ENCODE measurements at regions not wholly inside any gene's neighbourhood (a gene's known extent, or its start where the extent isn't known, plus 50 kb on each side); places are given as distances from the start of the nearest gene placed in this dataset.

- TF ChIP-seq CTCF (conservative IDR thresholded peaks at IDR 0.05; ENCODE audit: low read length) (no peak), EZH2phosphoT487 (IDR thresholded peaks at IDR 0.05; ENCODE audit: borderline replicate concordance) (no peak)
These were observed 138.8 kb upstream of the LIFR start for GRCh38 chr5:38695021-38695958.
